Transverse colon (tissue), 4 donors: ENCODE measurements at regions not wholly inside any gene's neighbourhood (a gene's known extent, or its start where the extent isn't known, plus 50 kb on each side); places are given as distances from the start of the nearest gene placed in this dataset.
"Not testable (repeated sequence)": the region's sequence is repeated elsewhere in the genome, so short reads cannot be mapped to it uniquely, and the experiment has no call there.

ENCODE experiments used
- DNase-seq: peaks from one replicate; pipeline ENCODE4 v3.0.0-alpha.2; 2019
- H3K27ac ChIP-seq, 4 donors: fragments of 200-600 bp; sonication (generic); 2 replicates each; pipeline ENCODE4 v1.5.1; 2016 to 2018; ENCODE audit warnings: inconsistent platforms in 4 of 4
- H3K27me3 ChIP-seq: fragments of 200-600 bp; sonication (generic); 2 replicates; pipeline ENCODE4 v1.5.1; 2017; ENCODE audit warnings: inconsistent platforms
- H3K36me3 ChIP-seq, 4 donors: fragments of 200-600 bp; sonication (generic); 2 replicates each; pipeline ENCODE4 v1.5.1; 2017 to 2019; ENCODE audit warnings: inconsistent platforms in 4 of 4
- H3K4me1 ChIP-seq, 4 donors: fragments of 200-600 bp; sonication (generic); 2 replicates each; pipeline ENCODE4 v1.5.1; 2017 to 2020; ENCODE audit warnings: inconsistent platforms in 4 of 4
- H3K4me3 ChIP-seq, 4 donors: fragments of 200-600 bp; sonication (generic); 1 replicate in 1 of 4; 2 replicates in 3 of 4; pipeline versions ENCODE4 v1.5.1 to v1.6.1; 2017 to 2019; ENCODE audit warnings: inconsistent platforms in 4 of 4
- H3K9me3 ChIP-seq, 2 donors: fragments of 200-600 bp; sonication (generic); 2 replicates each; pipeline ENCODE4 v1.5.1; 2017 to 2019; ENCODE audit warnings: inconsistent platforms in 2 of 2
- EP300 ChIP-seq: sonication (generic); formaldehyde crosslinking; IDR thresholded peaks from one replicate; pipeline ENCODE4 v1.6.1; 2017; ENCODE audit warnings: antibody characterized with exemption, low read depth
- POLR2A ChIP-seq: fragments of 450-650 bp; IDR thresholded peaks from one replicate; pipeline ENCODE4 v1.6.1; 2016; ENCODE audit warnings: antibody characterized with exemption, mild to moderate bottlenecking, moderate library complexity
- POLR2AphosphoS5 ChIP-seq, 3 donors: sonication (generic); formaldehyde crosslinking; IDR thresholded peaks; one replicate each; pipeline ENCODE4 v1.6.1; 2016; ENCODE audit warnings: antibody characterized with exemption in 3 of 3
- WGBS, 2 donors: methylation state at CpG; one replicate each; pipeline ENCODE4 v1.1.5; 2018; ENCODE audit warnings: low coverage in 1 of 2; 5-methylcytosine and 5-hydroxymethylcytosine counted together
- in situ Hi-C, 4 donors: fragments of 200-750 bp; cut with MboI; loops; one replicate each; pipeline versions ENCODE4 v1.15.0 to v1.15.1; 2017; ENCODE audit warnings: low sequenced_read_pairs in 3 of 4, low pct_ligation_motif_present in 1 of 4, low pct_unique_long_range_greater_than_20kb in 1 of 4
- intact Hi-C: fragments of 100-400 bp; cut with DNase I; formaldehyde crosslinking; loops from one replicate; pipeline ENCODE4 v1.15.1; 2023; ENCODE audit warnings: low total_unique reads
- TF ChIP-seq, protein P1 (sequence below), 5 experiments: fragments of 200-600 bp in 3 of 5; fragments of 450-650 bp in 2 of 5; sonication (generic) in 3 of 5; IDR thresholded peaks; 1 replicate in 2 of 5; 2 replicates in 3 of 5; pipeline ENCODE4 v1.5.1; 2016 to 2017; ENCODE audit warnings: antibody characterized with exemption in 5 of 5, inconsistent platforms in 3 of 5, mild to moderate bottlenecking in 2 of 5, moderate library complexity in 1 of 5

DNA sequence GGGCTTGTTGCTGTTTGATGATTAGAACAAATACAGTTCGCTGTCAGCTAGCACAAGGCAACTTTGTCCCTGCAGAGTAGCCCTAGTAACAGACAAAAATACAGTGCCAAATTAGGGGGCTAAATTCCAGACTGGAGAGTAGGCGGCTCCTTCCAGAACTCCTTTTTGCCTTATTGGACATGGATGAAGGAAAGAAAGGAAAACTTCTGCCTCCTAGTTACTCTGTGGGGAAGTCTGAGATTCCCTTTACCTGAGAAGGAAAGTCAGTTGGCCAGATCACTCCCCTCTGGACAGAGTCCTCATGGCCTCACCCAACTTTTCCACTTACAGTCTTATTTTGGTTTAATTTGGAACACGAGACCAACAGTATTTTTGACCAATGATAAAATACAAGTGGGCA lies 140.5 kb upstream of the ADAMTS3 start:
- H3K27me3 ChIP-seq, result no peaks in the 10 kb centered on the region
- DNase-seq, result no peak
- H3K4me1 ChIP-seq, result no peaks in the 10 kb centered on the region
- TF ChIP-seq EP300 (no peak), POLR2A (no peak), POLR2AphosphoS5 (IDR thresholded peaks at IDR 0.05) (no peak)
- TF ChIP-seq, protein P1, sequence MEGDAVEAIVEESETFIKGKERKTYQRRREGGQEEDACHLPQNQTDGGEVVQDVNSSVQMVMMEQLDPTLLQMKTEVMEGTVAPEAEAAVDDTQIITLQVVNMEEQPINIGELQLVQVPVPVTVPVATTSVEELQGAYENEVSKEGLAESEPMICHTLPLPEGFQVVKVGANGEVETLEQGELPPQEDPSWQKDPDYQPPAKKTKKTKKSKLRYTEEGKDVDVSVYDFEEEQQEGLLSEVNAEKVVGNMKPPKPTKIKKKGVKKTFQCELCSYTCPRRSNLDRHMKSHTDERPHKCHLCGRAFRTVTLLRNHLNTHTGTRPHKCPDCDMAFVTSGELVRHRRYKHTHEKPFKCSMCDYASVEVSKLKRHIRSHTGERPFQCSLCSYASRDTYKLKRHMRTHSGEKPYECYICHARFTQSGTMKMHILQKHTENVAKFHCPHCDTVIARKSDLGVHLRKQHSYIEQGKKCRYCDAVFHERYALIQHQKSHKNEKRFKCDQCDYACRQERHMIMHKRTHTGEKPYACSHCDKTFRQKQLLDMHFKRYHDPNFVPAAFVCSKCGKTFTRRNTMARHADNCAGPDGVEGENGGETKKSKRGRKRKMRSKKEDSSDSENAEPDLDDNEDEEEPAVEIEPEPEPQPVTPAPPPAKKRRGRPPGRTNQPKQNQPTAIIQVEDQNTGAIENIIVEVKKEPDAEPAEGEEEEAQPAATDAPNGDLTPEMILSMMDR (IDR thresholded peaks at IDR 0.05), result no peak
- intact Hi-C loops, result no loop called here
- H3K9me3 ChIP-seq, result no peaks in the 10 kb centered on the region
- no peaks in the 10 kb centered on the region for H3K36me3 ChIP-seq
- WGBS, 2 donors, result 71 to 72% methylated on average over 3 of the region's 3 CpGs
- no peak overlapping the region for H3K27ac ChIP-seq
- H3K4me3 ChIP-seq, result no peak overlapping the region
- in situ Hi-C loops, result loop anchor here in 3 of 4 donors (10.0 to 25.0 kb wide), 2 partner anchors 303 to 305 kb away; no protein-coding TSS in a partner anchor

DNA sequence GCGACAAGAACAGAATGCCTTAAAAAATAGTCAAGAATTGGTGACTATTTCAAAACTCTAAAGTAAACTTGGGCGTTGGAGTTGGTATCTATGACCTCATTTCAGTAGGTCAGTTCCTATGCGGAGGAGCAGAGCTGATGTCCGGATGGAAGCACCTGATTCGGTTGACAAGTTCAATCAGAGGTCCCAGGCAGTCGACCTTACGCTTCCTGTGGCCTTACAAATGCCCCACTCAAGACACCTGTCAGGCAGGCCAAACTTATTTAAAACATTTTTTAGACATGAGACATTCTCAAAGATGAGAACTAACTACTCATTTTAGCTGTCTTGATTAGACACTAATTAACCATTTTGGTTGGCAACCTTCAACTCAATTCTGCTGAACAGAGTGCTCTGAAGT lies 137.7 kb upstream of the ADAMTS3 start:
- no peaks in the 10 kb centered on the region for H3K36me3 ChIP-seq
- no peak for DNase-seq
- 83 to 100% methylated on average over 1 to 7 of the region's 7 CpGs for WGBS, 2 donors
- no peak overlapping the region for H3K27ac ChIP-seq
- in situ Hi-C loops (loop anchor here in 3 of 4 donors (10.0 to 25.0 kb wide), 2 partner anchors 306 to 308 kb away; no protein-coding TSS in a partner anchor), intact Hi-C loops (no loop called here)
- no peaks in the 10 kb centered on the region for H3K9me3 ChIP-seq
- H3K4me1 ChIP-seq, result no peaks in the 10 kb centered on the region
- no peak overlapping the region for H3K4me3 ChIP-seq
- no peak for TF ChIP-seq POLR2A
- no peak for TF ChIP-seq EP300
- no peak for TF ChIP-seq POLR2AphosphoS5 (IDR thresholded peaks at IDR 0.05)
- TF ChIP-seq, protein P1 (IDR thresholded peaks at IDR 0.05), result no peak
- H3K27me3 ChIP-seq, result no peaks in the 10 kb centered on the region

DNA sequence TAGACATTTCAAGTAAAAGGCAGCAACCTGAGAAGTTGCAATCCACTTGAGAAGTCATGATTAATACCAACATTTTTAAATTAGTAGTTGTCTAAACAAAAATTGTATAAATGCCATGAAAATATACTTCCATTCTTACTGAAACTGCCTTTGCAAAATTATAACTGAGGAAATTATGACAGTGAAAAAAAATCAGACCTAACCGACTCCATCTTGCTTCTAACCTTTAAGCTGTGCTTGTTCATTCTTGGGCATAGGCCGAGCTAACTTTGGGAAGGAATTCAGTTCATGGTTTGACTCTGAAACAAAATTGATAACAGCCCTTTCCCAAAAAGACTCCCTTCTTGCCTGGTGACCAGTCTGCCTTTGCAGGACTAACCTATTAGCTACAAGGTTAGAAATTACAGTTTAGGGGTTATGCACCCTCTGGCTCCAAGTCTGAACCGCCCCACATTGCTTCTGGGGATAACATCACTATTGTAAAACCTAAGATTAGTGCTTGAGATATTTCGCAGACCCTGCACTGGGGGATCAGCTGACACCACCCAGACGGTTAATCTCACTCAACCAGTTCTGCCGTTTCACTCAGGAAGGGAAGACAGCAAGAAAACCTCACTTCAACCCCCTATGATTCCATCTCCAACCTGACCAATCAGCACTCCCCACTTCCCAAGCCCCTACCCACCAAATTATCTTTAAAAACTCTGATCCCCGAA lies 136.1 kb upstream of the ADAMTS3 start:
- H3K9me3 ChIP-seq, H3K27ac ChIP-seq, DNase-seq, H3K4me1 ChIP-seq, H3K27me3 ChIP-seq, intact Hi-C loops, H3K4me3 ChIP-seq, H3K36me3 ChIP-seq: not testable (repeated sequence)
- in situ Hi-C loops, result loop anchor here in 3 of 4 donors (10.0 to 25.0 kb wide), 2 partner anchors 307 to 310 kb away; no protein-coding TSS in a partner anchor
- WGBS, 2 donors, result 61 to 77% methylated on average over 3 to 7 of the region's 7 CpGs

DNA sequence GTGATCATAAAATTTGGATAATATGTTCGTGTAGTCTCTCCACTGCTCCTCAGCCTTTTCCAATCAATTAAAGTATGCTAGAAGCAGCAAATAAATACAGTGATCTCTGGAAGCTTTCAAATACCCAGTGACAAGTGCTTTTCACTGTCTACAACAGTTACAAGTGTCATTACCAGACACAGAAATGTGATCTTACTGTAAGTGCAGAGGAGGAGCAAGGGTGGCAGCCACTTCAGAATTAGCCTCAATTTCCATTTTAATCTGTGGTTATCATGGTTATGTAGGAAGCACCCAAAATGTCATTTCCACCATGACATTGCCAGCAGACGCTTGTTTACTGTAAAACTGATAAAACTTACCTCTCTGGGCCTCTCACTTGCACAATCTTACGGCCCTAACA lies 133.9 kb upstream of the ADAMTS3 start:
- DNase-seq, result no peak
- Histone ChIP-seq H3K4me1 (no peaks in the 10 kb centered on the region), H3K4me3 (no peak overlapping the region), H3K36me3 (no peaks in the 10 kb centered on the region), H3K27ac (no peak overlapping the region), H3K27me3 (no peaks in the 10 kb centered on the region), H3K9me3 (no peaks in the 10 kb centered on the region)
- in situ Hi-C loops, result loop anchor here in 3 of 4 donors (10.0 to 25.0 kb wide), 2 partner anchors 309 to 312 kb away; no protein-coding TSS in a partner anchor
- intact Hi-C loops, result no loop called here
- WGBS, 2 donors, result 61 to 66% methylated on average over 3 of the region's 3 CpGs
- TF ChIP-seq POLR2A, result no peak
- no peak for TF ChIP-seq EP300
- TF ChIP-seq, protein P1 (IDR thresholded peaks at IDR 0.05), result no peak
- no peak for TF ChIP-seq POLR2AphosphoS5 (IDR thresholded peaks at IDR 0.05)
